ENCODE measurements at regions not wholly inside any gene's neighbourhood (a gene's known extent, or its start where the extent isn't known, plus 50 kb on each side); places are given as distances from the start of the nearest gene placed in this dataset.
"Not testable (repeated sequence)": the region's sequence is repeated elsewhere in the genome, so short reads cannot be mapped to it uniquely, and the experiment has no call there.

DNA sequence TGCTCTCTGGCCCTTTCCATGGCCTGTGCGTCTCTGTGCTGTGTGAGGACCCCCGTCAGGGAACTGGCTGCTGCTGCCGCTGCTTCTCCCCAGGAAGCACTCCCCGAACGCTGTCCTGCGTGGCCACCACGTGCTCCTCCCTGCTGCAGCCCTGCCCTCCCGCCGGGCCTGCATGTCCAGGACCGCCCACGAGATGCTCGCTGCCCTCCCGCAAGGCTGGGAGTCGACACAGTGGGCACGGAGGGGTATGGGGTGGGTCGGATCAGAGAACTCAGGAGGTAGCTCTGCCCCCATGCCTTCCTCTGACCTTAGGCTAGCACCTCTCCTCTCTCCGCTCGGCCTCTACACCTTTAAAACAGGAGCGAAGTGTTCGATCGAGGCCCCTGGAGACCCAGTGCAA, 171.9 kb upstream of the AJAP1 start:
- H3K27me3 ChIP-seq (ENCODE audit: control insufficient read depth in 3 of 3, insufficient read depth in 3 of 3, low read length in 3 of 3), result peaks cover 0 to 15% (median 3%) of the 10 kb centered on the region in 3 donors
- no peaks in the 10 kb centered on the region for H3K4me1 ChIP-seq (ENCODE audit: control insufficient read depth in 3 of 3, insufficient read depth in 3 of 3, low read length in 3 of 3)
- peaks cover 0 to 2% (median 0%) of the 10 kb centered on the region in 3 donors for H3K9me3 ChIP-seq (ENCODE audit: control insufficient read depth in 3 of 3, low read length in 3 of 3)
- no peak overlapping the region for H3K4me3 ChIP-seq (ENCODE audit: low read length in 3 of 3)
- H3K9ac ChIP-seq (ENCODE audit: low read depth in 1 of 3, low read length in 3 of 3), result no peak overlapping the region
- H3K27ac ChIP-seq (ENCODE audit: low read depth, low read length), result no peak overlapping the region
- H3K36me3 ChIP-seq (ENCODE audit: control insufficient read depth in 3 of 3, insufficient read depth in 3 of 3, low read length in 3 of 3), result no peaks in the 10 kb centered on the region

DNA sequence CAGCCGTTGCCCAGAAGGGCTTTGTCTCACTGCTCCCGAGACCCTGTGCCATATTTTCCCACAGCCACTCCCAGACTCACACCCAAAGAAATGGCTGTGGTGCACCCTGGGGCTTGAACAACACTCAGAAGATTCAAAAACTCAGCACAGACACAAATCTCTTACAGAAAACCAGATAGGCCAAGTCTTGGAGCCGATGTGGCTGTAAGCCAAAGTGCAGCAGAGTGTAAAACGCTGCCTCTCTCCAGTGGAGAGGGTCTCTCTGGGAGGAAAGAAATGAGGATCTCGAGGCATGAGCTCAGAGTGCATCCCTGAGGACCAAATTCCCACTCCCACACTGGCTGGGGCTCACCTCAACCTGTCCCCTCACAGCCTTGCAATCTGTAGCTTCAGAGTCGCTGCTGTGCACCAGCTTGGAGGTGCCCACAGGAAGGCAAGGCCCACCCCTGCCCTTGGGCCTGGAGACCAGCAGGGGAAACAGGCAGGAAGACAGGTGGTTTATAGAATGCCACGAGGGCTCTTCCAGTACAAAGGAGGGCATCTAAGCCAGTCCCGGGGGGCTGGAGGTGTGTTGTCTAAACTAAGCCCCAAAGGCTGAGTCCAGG, 171.3 kb upstream of the AJAP1 start:
- H3K36me3 ChIP-seq (ENCODE audit: control insufficient read depth in 3 of 3, insufficient read depth in 3 of 3, low read length in 3 of 3), result no peaks in the 10 kb centered on the region

GRCh38 chr1:4485398-4485797, 169.0 kb upstream of the AJAP1 start:
- Histone ChIP-seq H3K27me3 (ENCODE audit: control insufficient read depth in 3 of 3, insufficient read depth in 3 of 3, low read length in 3 of 3) (peaks cover 0 to 15% (median 7%) of the 10 kb centered on the region in 3 donors), H3K9me3 (ENCODE audit: control insufficient read depth in 3 of 3, low read length in 3 of 3) (peaks cover 0 to 3% (median 0%) of the 10 kb centered on the region in 3 donors), H3K4me1 (ENCODE audit: control insufficient read depth in 3 of 3, insufficient read depth in 3 of 3, low read length in 3 of 3) (peaks cover 0 to 3% (median 0%) of the 10 kb centered on the region in 3 donors), H3K36me3 (ENCODE audit: control insufficient read depth in 3 of 3, insufficient read depth in 3 of 3, low read length in 3 of 3) (no peaks in the 10 kb centered on the region), H3K4me3 (ENCODE audit: low read length in 3 of 3) (no peak overlapping the region), H3K27ac (ENCODE audit: low read depth, low read length) (no peak overlapping the region), H3K9ac (ENCODE audit: low read depth in 1 of 3, low read length in 3 of 3) (no peak overlapping the region)

More for the DNA sequence above, 171.3 kb upstream of the AJAP1 start:
- Histone ChIP-seq H3K27ac (ENCODE audit: low read depth, low read length) (no peak overlapping the region), H3K9ac (ENCODE audit: low read depth in 1 of 3, low read length in 3 of 3) (no peak overlapping the region), H3K4me1 (ENCODE audit: control insufficient read depth in 3 of 3, insufficient read depth in 3 of 3, low read length in 3 of 3) (peaks cover 0 to 3% (median 0%) of the 10 kb centered on the region in 3 donors), H3K9me3 (ENCODE audit: control insufficient read depth in 3 of 3, low read length in 3 of 3) (peaks cover 0 to under 1% (median 0%) of the 10 kb centered on the region in 3 donors), H3K4me3 (ENCODE audit: low read length in 3 of 3) (no peak overlapping the region), H3K27me3 (ENCODE audit: control insufficient read depth in 3 of 3, insufficient read depth in 3 of 3, low read length in 3 of 3) (peaks cover 0 to 15% (median 7%) of the 10 kb centered on the region in 3 donors)

- peaks cover 0 to 3% (median 0%) of the 10 kb centered on the region in 3 donors for H3K9me3 ChIP-seq (ENCODE audit: control insufficient read depth in 3 of 3, low read length in 3 of 3)
- H3K4me1 ChIP-seq (ENCODE audit: control insufficient read depth in 3 of 3, insufficient read depth in 3 of 3, low read length in 3 of 3), result peaks cover 0 to 3% (median 0%) of the 10 kb centered on the region in 3 donors
- H3K27ac ChIP-seq (ENCODE audit: low read depth, low read length), result no peak overlapping the region
- no peak overlapping the region for H3K9ac ChIP-seq (ENCODE audit: low read depth in 1 of 3, low read length in 3 of 3)
- H3K4me3 ChIP-seq (ENCODE audit: low read length in 3 of 3), result no peak overlapping the region
- H3K27me3 ChIP-seq (ENCODE audit: control insufficient read depth in 3 of 3, insufficient read depth in 3 of 3, low read length in 3 of 3), result peaks cover 0 to 15% (median 7%) of the 10 kb centered on the region in 3 donors
- H3K36me3 ChIP-seq (ENCODE audit: control insufficient read depth in 3 of 3, insufficient read depth in 3 of 3, low read length in 3 of 3), result no peaks in the 10 kb centered on the region
Measured at GRCh38 chr1:4485878-4486277, 168.5 kb upstream of the AJAP1 start.

DNA sequence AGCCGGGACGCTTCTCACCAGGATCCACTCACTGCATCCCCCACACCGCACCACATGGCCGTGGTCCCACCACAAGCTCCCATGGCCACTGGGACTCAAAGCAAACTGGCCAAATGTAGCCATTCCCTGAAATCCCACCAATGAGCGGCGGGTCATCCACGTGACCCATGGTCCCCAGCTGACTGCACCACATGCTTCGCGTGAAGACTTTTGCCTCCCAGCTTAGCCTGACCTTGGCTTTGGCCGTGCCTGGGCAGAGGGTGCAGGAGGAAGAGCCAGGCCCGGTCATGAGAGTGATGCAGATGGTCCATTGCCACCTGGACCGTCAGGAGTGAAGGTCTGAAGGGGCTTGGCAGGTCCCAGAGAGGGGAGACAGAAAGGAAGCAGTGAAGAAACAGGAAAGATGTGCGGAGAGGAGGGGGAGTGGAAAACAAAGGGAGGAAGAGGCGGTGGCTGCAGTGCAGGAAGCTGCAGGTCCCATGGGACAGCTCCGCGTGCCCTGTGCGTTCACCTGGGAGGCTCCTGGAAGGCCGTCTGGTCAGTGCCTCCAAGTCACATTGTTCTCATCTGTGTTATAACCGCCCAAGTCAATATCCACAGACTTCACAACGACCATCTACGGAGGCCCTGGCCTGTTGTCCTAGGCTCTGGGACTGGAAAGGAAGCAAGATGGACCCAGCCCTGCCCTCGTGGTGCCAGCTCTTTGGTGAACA, 167.8 kb upstream of the AJAP1 start:
- Histone ChIP-seq H3K27me3 (ENCODE audit: control insufficient read depth in 3 of 3, insufficient read depth in 3 of 3, low read length in 3 of 3) (peaks cover 0 to 13% (median 7%) of the 10 kb centered on the region in 3 donors), H3K9ac (ENCODE audit: low read depth in 1 of 3, low read length in 3 of 3) (no peak overlapping the region), H3K4me3 (ENCODE audit: low read length in 3 of 3) (no peak overlapping the region), H3K9me3 (ENCODE audit: control insufficient read depth in 3 of 3, low read length in 3 of 3) (peaks cover 0 to 3% (median 0%) of the 10 kb centered on the region in 3 donors), H3K4me1 (ENCODE audit: control insufficient read depth in 3 of 3, insufficient read depth in 3 of 3, low read length in 3 of 3) (peaks cover 0 to 3% (median 0%) of the 10 kb centered on the region in 3 donors), H3K36me3 (ENCODE audit: control insufficient read depth in 3 of 3, insufficient read depth in 3 of 3, low read length in 3 of 3) (no peaks in the 10 kb centered on the region), H3K27ac (ENCODE audit: low read depth, low read length) (no peak overlapping the region)

- peaks cover 0 to 3% (median 0%) of the 10 kb centered on the region in 3 donors for H3K9me3 ChIP-seq (ENCODE audit: control insufficient read depth in 3 of 3, low read length in 3 of 3)
- H3K27me3 ChIP-seq (ENCODE audit: control insufficient read depth in 3 of 3, insufficient read depth in 3 of 3, low read length in 3 of 3), result peaks cover 0 to 11% (median 4%) of the 10 kb centered on the region in 3 donors
- no peaks in the 10 kb centered on the region for H3K36me3 ChIP-seq (ENCODE audit: control insufficient read depth in 3 of 3, insufficient read depth in 3 of 3, low read length in 3 of 3)
- peak overlapping the region in 1 of 3 donors; percentile 6 for H3K4me3 ChIP-seq (ENCODE audit: low read length in 3 of 3)
- H3K9ac ChIP-seq (ENCODE audit: low read depth in 1 of 3, low read length in 3 of 3), result no peak overlapping the region
- peaks cover 0 to 3% (median 0%) of the 10 kb centered on the region in 3 donors for H3K4me1 ChIP-seq (ENCODE audit: control insufficient read depth in 3 of 3, insufficient read depth in 3 of 3, low read length in 3 of 3)
- H3K27ac ChIP-seq (ENCODE audit: low read depth, low read length), result no peak overlapping the region
Measured at GRCh38 chr1:4488018-4488417, 166.4 kb upstream of the AJAP1 start.

GRCh38 chr1:4489486-4489885, 164.9 kb upstream of the AJAP1 start:
- no peak overlapping the region for H3K27ac ChIP-seq (ENCODE audit: low read depth, low read length)
- peaks cover 0 to 3% (median 0%) of the 10 kb centered on the region in 3 donors for H3K9me3 ChIP-seq (ENCODE audit: control insufficient read depth in 3 of 3, low read length in 3 of 3)
- no peak overlapping the region for H3K9ac ChIP-seq (ENCODE audit: low read depth in 1 of 3, low read length in 3 of 3)
- peaks cover 0 to 3% (median 0%) of the 10 kb centered on the region in 3 donors for H3K4me1 ChIP-seq (ENCODE audit: control insufficient read depth in 3 of 3, insufficient read depth in 3 of 3, low read length in 3 of 3)
- no peak overlapping the region for H3K4me3 ChIP-seq (ENCODE audit: low read length in 3 of 3)
- H3K36me3 ChIP-seq (ENCODE audit: control insufficient read depth in 3 of 3, insufficient read depth in 3 of 3, low read length in 3 of 3), result no peaks in the 10 kb centered on the region
- peaks cover 0 to 9% (median 4%) of the 10 kb centered on the region in 3 donors for H3K27me3 ChIP-seq (ENCODE audit: control insufficient read depth in 3 of 3, insufficient read depth in 3 of 3, low read length in 3 of 3)

DNA sequence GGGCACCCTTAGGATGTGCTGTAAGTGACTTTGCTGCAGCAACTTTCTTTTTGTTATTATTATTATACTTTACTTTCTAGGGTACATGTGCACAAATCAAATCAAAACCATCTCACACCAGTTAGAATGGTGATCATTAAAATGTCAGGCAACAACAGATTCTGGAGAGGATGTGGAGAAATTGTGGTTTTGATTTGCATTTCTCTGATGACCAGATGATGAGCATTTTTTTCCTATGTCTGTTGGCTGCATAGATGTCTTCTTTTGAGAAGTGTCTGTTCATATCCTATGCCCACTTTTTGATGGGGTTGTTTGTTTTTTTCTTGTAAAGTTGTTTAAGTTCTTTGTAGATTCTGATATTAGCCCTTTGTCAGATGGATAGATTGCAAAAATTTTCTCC, 164.4 kb upstream of the AJAP1 start:
- not testable (repeated sequence) for H3K9me3 ChIP-seq (ENCODE audit: control insufficient read depth in 3 of 3, low read length in 3 of 3); H3K4me1 ChIP-seq (ENCODE audit: control insufficient read depth in 3 of 3, insufficient read depth in 3 of 3, low read length in 3 of 3); H3K27ac ChIP-seq (ENCODE audit: low read depth, low read length); H3K4me3 ChIP-seq (ENCODE audit: low read length in 3 of 3); H3K9ac ChIP-seq (ENCODE audit: low read depth in 1 of 3, low read length in 3 of 3); H3K36me3 ChIP-seq (ENCODE audit: control insufficient read depth in 3 of 3, insufficient read depth in 3 of 3, low read length in 3 of 3)
- peaks cover 0 to 10% (median 4%) of the 10 kb centered on the region in 3 donors for H3K27me3 ChIP-seq (ENCODE audit: control insufficient read depth in 3 of 3, insufficient read depth in 3 of 3, low read length in 3 of 3)

GRCh38 chr1:4494027-4494426, 160.4 kb upstream of the AJAP1 start:
- Histone ChIP-seq H3K27me3 (ENCODE audit: control insufficient read depth in 3 of 3, insufficient read depth in 3 of 3, low read length in 3 of 3) (peaks cover 0 to 15% (median 0%) of the 10 kb centered on the region in 3 donors), H3K27ac (ENCODE audit: low read depth, low read length) (no peak overlapping the region), H3K4me1 (ENCODE audit: control insufficient read depth in 3 of 3, insufficient read depth in 3 of 3, low read length in 3 of 3) (no peaks in the 10 kb centered on the region), H3K36me3 (ENCODE audit: control insufficient read depth in 3 of 3, insufficient read depth in 3 of 3, low read length in 3 of 3) (no peaks in the 10 kb centered on the region), H3K9ac (ENCODE audit: low read depth in 1 of 3, low read length in 3 of 3) (no peak overlapping the region), H3K9me3 (ENCODE audit: control insufficient read depth in 3 of 3, low read length in 3 of 3) (peaks cover 0 to 3% (median 0%) of the 10 kb centered on the region in 3 donors), H3K4me3 (ENCODE audit: low read length in 3 of 3) (no peak overlapping the region)

GRCh38 chr1:4494558-4494957, 159.9 kb upstream of the AJAP1 start:
- no peak overlapping the region for H3K27ac ChIP-seq (ENCODE audit: low read depth, low read length)
- no peaks in the 10 kb centered on the region for H3K36me3 ChIP-seq (ENCODE audit: control insufficient read depth in 3 of 3, insufficient read depth in 3 of 3, low read length in 3 of 3)
- no peaks in the 10 kb centered on the region for H3K4me1 ChIP-seq (ENCODE audit: control insufficient read depth in 3 of 3, insufficient read depth in 3 of 3, low read length in 3 of 3)
- peaks cover 0 to 15% (median 0%) of the 10 kb centered on the region in 3 donors for H3K27me3 ChIP-seq (ENCODE audit: control insufficient read depth in 3 of 3, insufficient read depth in 3 of 3, low read length in 3 of 3)
- no peak overlapping the region for H3K9ac ChIP-seq (ENCODE audit: low read depth in 1 of 3, low read length in 3 of 3)
- no peaks in the 10 kb centered on the region for H3K9me3 ChIP-seq (ENCODE audit: control insufficient read depth in 3 of 3, low read length in 3 of 3)
- no peak overlapping the region for H3K4me3 ChIP-seq (ENCODE audit: low read length in 3 of 3)
